OCI-M2 (cell line): ENCODE measurements at regions not wholly inside any gene's neighbourhood (a gene's known extent, or its start where the extent isn't known, plus 50 kb on each side); places are given as distances from the start of the nearest gene placed in this dataset.
"Not testable (repeated sequence)": the region's sequence is repeated elsewhere in the genome, so short reads cannot be mapped to it uniquely, and the experiment has no call there.

Source experiments
- DNase-seq: peaks from one replicate; lab custom pipeline; 2025; ENCODE audit not compliant: unreplicated experiment; lab: John Stamatoyannopoulos, UW

DNA sequence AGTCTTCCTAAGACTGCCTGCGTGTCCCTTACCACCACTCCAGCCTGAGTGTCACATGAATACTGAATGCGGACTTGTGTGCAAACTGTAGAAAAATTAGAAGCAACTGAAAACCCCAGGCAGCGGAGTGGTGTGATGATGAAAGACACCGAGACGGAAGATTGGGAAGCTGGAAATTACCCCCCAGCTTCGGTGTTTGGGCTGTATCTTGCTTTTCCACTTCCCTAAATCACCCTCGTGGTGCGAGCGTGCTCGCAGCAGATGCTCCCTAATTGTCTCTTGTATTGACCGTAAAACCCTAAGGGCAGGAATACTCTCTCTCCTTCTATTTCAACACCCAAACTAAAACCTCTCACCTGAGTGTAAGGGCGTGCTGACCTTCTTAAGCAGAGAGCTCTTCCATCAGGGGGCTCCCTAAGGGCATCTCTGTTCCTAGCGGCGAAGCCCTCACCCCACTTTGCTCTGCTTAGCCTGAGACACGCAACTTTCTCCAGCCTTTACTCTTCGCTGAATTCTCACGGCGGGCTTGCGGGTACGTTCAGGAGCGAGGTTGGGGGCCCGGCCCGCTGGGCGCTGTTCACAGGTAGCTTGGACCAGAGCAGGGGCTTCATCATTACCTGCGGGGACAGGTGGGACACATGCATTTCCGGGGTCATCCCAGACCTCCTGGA is 62.4 kb downstream of the CRYBB2 start:
- no peak for DNase-seq

DNA sequence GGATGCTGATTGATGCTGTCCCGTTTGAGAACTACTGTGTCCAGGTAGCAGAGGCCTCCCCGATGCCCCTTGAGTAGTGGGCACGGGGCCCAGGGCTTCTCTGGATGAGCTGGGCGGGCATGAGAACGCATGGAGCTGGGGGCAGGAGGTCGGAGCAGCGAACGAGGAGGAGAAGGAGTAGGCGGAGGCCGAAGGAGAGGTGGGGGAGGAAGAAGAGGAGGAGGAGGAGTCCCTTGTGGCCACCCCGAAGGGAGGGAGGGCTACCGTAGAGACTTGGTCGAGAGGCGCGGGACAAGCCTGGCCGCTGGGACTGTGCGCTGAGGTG is 62.9 kb downstream of the CRYBB2 start:
- DNase-seq: no peak

DNA sequence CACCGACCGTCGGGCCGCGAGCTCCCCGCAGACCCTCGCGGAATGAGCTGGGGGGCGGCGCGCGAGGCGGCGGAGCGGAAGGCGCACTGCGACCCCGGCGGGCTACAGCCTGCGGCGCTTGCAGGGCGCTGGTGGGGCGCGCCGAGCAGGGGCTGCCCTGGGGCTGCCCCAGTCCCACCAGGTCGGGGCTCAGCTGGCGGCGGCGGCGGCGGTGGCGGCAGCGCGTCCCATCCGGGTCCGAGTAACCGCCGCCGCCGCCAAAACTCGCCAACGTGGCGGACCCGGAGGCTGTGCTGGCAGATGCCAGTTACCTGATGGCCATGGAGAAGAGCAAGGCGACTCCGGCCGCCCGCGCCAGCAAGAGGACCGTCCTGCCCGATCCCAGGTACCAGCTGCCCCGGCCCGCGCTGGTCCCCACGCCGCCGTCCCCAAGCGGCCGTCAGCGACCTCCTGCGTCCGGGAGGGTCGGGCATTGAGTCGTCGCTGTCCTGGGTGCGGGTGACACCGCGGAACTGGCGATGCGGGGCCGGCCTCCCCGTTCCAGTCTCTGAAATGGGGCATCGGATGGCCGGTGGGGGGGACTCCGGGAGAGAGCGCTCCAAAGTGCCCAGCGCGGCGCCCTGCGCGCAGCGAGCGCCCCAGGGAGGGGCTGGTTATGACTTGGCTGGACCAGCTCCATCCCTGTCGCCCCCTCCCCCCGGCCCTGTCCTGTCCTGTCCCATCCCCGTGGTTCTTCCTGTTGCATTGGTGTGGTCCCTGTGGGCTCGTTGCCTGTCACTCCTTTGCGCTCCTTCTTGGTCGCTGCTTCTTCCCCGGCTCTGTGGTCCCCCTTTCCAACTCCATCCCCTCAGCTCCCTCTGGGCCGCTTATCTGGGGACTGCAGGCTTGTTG is 63.5 kb downstream of the CRYBB2 start:
- DNase-seq: no peak

DNA sequence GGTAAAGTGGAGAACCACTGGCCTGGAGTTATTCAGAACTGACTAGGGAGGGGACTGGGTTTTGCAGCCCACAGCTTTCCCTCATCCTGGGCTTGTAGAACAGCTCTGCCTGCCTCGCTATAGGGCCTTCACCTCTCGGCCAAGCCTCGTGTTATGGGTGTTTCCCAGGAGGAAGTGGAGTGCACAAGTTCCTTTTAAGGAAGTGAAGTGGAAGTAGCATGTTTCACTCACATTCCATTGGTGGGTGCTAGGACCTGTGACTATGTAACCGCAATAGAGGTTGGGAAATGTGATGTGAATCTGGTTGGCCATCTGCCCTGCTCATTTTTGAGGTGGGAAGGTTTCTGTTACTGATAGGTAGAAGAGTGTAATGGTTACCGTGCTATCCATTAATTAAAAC is 69.0 kb downstream of the CRYBB2 start:
- not testable (repeated sequence) for DNase-seq

DNA sequence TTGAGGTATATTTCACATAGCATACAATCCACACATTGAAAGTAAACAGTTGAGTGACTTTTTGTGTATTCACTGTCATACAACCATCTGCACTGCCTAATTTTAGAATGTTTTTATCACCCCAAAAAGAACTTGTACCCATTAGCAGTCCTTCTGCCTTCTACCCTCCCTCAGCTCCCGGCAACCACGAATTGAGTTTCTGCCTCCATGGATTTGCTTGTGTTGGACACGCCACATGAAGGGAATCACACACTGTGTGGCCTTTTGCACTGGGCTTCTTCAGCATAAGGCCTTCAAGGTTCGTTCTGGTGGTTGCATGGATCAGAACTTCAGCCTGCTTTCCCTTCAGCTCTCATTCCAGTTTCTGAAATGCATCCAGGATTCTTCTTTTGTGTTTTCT is 82.5 kb downstream of the CRYBB2 start:
- DNase-seq: not testable (repeated sequence)

DNA sequence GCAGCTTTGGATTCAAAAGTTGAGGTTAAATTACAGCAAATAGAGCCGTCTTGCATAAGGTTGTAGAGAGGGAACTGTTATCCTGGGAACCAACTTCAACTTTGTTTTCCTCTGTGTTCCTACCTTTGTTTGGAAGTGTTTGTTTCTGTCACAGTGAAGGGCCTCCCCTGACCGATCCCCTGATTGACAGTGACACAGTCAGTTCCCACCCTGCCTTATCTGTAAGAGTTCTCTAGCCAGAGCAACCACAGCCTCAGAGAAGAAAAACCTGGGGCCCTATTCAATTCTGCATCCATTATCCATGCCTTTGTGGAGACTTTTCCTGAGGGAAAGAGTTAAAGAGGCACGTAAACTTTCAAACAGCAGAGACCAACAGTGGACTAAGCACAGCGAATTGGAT is 90.1 kb downstream of the CRYBB2 start:
- not testable (repeated sequence) for DNase-seq

DNA sequence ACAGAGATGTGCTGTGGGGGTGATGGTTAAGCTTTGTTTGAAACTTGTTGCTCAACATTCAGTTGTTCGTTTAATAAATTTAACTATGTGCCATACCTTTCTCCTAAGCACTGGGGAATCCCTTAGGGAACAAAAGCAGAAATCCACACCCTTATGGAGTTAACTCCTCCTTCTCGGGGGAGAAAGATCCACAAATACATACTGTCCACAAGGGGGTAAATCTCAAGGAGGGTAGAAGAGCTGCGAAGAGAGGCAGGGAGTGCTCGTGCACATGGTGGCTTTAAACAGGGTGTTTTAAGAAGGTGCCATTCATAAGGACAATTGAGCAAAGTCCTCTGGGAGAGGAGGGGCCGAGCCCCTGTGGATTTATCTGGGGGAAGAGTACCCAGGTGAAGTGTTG is 92.5 kb downstream of the CRYBB2 start:
- DNase-seq: not testable (repeated sequence)

DNA sequence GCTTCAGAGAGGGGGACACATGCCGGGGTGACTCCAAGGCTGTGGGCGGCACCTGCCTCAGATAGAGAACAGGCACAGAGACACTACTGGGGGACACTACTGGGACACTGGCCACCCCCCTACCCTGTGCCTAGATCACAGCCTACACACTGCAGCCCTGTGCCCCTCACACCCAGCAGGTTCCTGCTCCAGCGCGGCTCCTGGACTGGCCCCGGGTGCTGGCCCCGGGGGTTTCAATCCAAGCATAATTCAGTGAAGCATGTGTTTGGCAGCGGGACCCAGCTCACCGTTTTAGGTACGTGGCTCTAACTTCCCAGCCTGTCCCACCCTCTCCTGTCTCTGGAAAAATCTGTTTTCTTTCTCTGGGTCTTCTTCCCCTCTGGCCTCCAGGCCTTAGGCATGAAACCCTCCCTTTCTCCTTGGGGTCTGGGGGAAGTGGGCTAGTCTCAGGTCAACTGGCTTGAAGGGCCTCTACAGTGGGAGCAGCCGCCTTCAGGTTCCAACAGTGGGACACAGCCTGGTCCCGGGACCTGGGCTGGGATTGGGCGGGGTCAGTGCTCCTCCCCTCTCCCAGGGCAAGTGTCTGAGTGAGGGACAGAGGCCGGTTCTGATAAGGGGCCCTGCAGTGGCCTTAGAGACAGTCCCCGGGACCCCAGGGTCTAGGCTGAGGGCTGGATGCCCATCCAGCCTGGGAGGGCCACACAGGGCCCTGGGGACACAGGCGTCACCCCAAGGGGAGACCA is 98.8 kb downstream of the CRYBB2 start:
- no peak for DNase-seq

DNA sequence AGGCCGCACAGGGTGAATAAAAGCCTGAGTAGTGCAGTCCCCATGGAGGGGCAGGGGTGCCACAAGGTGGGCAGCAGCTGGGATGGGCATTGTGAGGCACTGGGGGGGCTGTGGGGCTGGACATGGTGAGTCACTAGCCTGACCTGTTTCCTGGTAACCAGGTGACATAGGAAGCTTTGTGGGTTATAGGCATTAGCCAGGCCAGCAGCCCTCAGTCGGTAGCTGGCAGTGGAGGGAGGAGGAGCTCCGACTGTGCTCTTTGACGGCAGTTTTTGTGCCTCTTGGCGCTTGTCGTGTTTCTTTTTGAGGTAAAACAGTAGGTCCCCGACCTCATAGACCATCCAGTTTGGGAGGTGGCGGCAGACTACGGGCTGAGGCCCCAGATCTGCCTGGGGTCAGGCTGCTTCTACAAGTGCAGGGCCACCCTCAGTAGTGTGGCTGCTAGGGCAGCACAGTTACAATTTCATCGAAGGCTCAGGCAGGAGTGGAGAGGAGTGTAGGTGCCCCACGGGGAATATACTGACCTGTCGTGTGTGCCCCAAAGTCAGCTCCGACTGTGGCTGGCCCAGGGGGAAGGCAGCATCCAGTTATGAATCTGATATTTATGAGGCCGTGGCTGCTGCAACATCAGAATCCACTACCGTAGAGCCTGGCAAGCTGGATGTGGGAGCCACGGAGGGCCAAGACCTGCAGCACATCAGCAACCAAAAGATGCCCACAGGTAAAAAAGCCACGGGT is 107.7 kb downstream of the CRYBB2 start:
- DNase-seq: no peak

DNA sequence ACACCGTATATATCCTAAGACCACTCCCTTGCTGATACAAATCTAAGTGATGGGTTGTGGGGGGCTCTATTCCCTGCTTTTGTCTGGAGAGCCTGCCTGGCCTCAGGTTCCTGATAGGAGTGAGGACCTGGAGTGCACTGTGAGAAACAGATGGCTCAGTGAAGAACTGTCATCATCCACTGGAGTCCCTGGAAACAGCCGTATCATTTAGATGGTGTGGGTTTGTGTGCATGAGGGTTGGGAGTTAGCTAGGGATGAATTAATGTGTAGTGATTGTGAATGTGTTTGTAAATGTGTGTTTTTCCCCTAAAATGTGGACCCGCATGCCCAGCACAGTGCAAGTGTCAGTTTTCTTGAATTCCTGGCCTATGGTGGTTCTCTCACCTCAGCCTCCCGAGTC is 111.6 kb downstream of the CRYBB2 start:
- DNase-seq: no peak

DNA sequence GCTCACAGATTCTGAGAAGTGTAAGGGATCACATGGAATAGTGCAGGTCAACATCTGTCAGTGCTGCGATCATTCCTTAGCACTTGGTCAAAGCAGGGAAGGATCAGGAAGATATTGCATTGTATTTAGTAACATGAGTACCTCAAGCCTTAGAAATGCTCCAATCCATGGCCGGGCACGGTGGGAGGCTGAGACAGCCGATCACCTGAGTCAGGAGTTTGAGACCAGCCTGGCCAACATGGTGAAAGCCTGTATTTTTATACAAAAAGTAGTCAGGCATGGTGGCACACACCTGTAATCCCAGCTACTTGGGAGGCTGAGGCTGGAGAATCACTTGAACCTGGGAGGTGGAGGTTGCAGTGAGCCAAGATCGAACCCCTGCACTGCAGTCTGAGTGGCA is 112.5 kb downstream of the CRYBB2 start:
- not testable (repeated sequence) for DNase-seq

DNA sequence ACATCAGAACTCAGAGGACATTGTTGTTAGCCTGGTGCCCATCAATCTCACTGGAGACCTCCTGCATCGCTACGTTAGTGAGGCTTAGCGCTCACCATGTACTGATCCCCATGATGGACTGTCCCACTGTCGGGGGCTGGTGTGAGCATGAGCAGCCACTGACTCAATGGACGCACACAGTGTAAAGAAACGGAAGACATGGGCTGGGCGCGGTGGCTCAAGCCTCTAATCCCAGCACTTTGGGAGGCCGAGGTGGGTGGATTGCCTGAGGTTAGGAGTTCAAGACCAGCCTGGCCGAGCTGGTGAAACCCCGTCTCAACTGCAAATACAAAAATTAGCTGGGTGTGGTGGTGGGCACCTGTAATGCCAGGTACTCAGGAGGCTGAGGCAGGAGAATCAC is 112.9 kb downstream of the CRYBB2 start:
- no peak for DNase-seq

DNA sequence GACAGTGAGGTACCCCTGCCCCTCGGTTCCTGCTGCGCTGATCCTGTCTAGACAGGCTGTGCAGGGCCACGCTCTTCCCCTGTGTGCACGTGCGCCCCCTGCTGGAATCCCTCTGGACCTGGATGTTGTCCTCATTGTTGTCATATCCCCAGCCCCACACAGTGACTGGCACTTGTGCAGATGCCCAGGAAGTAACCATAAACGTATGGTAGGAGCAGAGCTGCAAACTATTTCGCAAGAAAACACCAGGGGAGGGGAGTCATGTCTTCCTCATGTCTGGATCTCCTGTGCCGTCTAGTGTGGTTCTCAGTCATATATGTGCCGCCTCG is 114.7 kb downstream of the CRYBB2 start:
- no peak for DNase-seq

DNA sequence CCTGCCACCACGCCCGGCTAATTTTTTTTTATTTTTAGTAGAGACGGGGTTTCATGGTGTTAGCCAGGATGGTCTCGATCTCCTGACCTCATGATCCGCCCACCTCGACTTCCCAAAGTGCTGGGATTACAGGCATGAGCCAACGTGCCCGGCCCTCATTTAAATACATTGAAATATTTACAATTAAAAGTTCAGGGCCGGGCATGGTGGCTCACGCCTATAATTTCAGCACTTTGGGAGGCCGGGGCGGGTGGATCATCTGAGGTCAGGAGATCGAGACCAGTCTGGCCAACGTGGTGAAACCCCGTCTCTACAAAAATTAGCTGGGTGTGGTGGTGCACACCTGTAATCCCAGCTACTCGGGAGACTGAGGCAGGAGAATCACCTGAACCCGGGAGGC is 115.2 kb downstream of the CRYBB2 start:
- not testable (repeated sequence) for DNase-seq

DNA sequence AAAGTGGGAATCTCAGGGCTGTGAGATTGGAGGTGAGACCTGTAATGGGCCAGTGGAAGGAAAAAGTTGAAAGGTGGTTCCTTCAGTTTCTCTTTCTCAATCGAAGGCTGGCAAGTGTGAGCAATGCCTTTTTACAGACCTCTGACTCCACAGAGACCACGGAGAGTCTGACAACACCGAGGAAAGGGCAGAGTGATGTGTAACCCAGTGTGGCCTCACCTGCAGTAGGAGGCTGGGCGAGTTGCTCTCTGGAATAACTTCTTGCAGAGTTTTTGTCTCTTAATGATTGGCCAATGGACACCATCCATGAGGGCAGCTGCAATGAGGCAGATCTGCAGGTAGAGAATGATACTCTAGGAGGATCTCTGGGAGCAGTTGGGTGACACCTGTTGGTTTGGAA is 115.8 kb downstream of the CRYBB2 start:
- DNase-seq: not testable (repeated sequence)

DNA sequence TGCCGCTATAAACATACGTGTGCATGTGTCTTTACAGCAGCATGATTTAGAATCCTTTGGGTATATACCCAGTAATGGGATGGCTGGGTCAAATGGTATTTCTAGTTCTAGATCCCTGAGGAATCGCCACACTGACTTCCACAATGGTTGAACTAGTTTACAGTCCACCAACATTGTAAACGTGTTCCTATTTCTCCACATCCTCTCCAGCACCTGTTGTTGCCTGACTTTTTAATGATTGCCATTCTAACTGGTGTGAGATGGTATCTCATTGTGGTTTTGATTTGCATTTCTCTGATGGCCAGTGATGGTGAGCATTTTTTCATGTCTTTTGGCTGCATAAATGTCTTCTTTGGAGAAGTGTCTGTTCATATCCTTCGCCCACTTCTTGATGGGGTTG is 121.1 kb downstream of the CRYBB2 start:
- DNase-seq: not testable (repeated sequence)

DNA sequence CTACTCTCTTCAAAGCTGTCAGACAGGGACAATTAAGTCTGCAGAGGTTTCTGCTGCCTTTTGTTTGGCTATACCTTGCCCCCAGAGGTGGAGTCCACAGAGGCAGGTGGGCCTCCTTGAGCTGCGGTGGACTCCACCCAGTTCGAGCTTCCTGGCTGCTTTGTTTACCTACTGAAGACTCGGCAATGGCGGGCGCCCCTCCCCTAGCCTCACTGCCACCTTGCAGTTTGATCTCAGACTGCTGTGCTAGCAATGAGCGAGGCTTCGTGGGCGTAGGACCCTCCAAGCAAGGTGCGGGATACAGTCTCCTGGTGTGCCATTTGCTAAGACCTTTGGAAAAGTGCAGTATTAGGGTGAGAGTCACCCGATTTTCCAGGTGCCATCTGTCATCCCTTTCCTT is 124.9 kb downstream of the CRYBB2 start:
- not testable (repeated sequence) for DNase-seq

DNA sequence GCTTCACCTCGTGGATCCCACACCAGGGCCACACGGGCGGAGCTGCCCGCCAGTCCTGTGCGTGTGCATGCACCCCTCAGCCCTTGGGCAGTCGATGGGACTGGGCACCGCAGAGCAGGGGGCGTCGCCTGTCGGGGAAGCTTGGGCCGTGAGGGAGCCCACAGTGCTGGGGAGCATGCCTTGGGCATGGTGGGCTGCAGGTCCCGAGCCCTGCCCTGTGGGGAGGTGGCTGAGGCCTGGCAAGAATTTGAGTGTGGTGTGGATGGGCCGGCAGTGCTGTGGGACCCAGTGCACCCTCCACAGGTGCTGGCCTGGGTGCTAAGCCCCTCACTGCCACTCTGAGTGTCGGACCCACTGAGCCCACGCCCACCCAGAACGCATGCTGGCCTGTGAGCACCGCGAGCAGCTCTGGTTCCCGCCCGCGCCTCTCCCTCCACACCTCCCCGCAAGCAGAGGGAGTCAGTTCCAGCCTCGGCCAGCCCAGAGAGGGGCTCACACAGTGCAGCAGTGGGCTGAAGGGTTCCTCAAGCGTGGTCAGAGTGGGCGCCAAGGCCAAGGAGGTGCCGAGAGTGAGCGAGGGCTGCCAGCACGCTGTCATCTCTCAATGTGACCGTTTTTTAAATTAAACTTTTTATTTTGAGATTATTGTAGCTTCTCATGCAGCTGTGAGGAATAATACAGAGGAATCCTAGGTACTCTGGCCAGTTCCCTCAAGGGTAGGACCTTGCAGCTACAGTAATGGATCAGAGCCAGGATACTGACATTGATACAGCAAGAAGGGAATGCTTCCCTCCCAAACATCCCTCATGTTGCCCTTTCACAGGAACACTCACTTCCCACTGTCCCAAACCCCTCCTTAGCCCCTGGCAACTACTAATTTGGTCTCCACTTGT is 127.7 kb downstream of the CRYBB2 start:
- no peak for DNase-seq

DNA sequence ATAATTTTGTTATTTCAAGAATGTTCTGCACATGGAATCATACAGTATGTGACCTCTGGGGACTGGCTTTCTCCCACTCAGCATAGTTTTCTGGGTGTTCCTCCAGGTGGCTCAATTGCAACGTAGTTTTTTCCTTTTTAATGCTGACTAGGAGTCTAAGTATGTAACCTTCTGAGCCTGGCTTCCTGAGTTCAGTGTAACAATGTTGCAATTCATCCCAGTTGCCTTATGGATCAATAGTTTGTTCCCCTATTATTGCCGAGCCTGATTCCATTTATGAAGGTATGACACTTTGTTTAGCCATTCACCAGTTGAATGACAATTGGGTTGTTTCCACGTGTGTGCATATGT is 128.3 kb downstream of the CRYBB2 start:
- no peak for DNase-seq

DNA sequence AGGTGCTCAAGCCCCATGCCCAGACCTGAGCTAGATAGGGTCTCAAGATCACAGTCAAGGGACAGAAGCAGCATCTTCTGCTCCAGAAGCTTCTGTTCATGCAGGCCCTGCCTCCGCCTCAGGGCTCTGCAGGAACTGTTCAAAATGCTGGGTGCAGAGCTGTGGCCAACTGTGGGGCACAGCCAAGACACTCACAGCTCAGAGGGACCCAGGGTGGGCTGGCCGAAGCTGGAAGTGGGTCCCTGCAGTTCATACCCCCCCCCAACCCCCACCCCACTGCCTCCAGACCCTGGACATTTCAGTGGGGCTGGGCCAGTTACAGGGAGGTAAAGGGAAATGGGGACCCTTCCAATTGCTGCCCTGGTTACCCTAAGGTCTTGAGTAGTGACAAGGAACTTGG is 129.0 kb downstream of the CRYBB2 start:
- DNase-seq: no peak
